Prostate gland (tissue), 2 donors: ENCODE measurements at regions not wholly inside any gene's neighbourhood (a gene's known extent, or its start where the extent isn't known, plus 50 kb on each side); places are given as distances from the start of the nearest gene placed in this dataset.

Experiments used
- DNase-seq: peaks from one replicate; pipeline ENCODE4 v3.0.0-alpha.2; 2019; ENCODE audit warnings: low spot score
- H3K27ac ChIP-seq, 2 donors: fragments of 200-600 bp; sonication (generic); 2 replicates each; pipeline ENCODE4 v1.5.1; 2017 to 2019
- H3K27me3 ChIP-seq: fragments of 200-600 bp; sonication (generic); replicated peaks from 2 replicates; pipeline ENCODE4 v1.5.1; 2019; ENCODE audit not compliant: insufficient read depth
- H3K36me3 ChIP-seq, 2 donors: fragments of 200-600 bp; sonication (generic); 1 replicate in 1 of 2; 2 replicates in 1 of 2; pipeline versions ENCODE4 v1.5.1 to v1.8.1; 2017 to 2019
- H3K4me1 ChIP-seq: fragments of 200-600 bp; sonication (generic); replicated peaks from 2 replicates; pipeline ENCODE4 v1.5.1; 2019
- H3K4me3 ChIP-seq, 2 donors: fragments of 200-600 bp; sonication (generic); 2 replicates each; pipeline ENCODE4 v1.5.1; 2017 to 2019
- H3K9me3 ChIP-seq: fragments of 200-600 bp; sonication (generic); 2 replicates; pipeline ENCODE4 v1.5.1; 2017
- CTCF ChIP-seq, 4 experiments: fragments of 200-600 bp in 2 of 4; fragments of 450-650 bp in 2 of 4; sonication (generic) in 2 of 4; IDR thresholded peaks; 1 replicate in 3 of 4; 2 replicates in 1 of 4; pipeline ENCODE4 v1.5.1; 2016 to 2019; ENCODE audit warnings: antibody characterized with exemption in 4 of 4, mild to moderate bottlenecking in 2 of 4, moderate library complexity in 2 of 4
- POLR2A ChIP-seq: fragments of 450-650 bp; IDR thresholded peaks from one replicate; pipeline ENCODE4 v1.6.1; 2016; ENCODE audit warnings: antibody characterized with exemption, mild to moderate bottlenecking
- POLR2AphosphoS5 ChIP-seq: sonication (generic); formaldehyde crosslinking; IDR thresholded peaks from one replicate; pipeline ENCODE4 v1.6.1; 2017; ENCODE audit warnings: antibody characterized with exemption
- WGBS: methylation state at CpG from one replicate; pipeline ENCODE4 v1.1.5; 2018; 5-methylcytosine and 5-hydroxymethylcytosine counted together
- intact Hi-C: fragments of 100-400 bp; cut with DNase I; formaldehyde crosslinking; loops from one replicate; pipeline ENCODE4 v1.14.2; 2022

GRCh38 chr15:47388299-47388698 is 329.0 kb upstream of the SEMA6D start:
- no peaks in the 10 kb centered on the region for H3K9me3 ChIP-seq
- no peak overlapping the region for H3K4me3 ChIP-seq
- intact Hi-C loops, result no loop called here
- TF ChIP-seq POLR2A, result no peak
- TF ChIP-seq POLR2AphosphoS5, result no peak
- TF ChIP-seq CTCF (IDR thresholded peaks at IDR 0.05), result no peak
- no peaks in the 10 kb centered on the region for H3K27me3 ChIP-seq
- H3K36me3 ChIP-seq, result no peaks in the 10 kb centered on the region
- no peak overlapping the region for H3K27ac ChIP-seq
- H3K4me1 ChIP-seq, result no peaks in the 10 kb centered on the region
- WGBS, result 44% methylated on average over 5 of the region's 5 CpGs
- no peak for DNase-seq

DNA sequence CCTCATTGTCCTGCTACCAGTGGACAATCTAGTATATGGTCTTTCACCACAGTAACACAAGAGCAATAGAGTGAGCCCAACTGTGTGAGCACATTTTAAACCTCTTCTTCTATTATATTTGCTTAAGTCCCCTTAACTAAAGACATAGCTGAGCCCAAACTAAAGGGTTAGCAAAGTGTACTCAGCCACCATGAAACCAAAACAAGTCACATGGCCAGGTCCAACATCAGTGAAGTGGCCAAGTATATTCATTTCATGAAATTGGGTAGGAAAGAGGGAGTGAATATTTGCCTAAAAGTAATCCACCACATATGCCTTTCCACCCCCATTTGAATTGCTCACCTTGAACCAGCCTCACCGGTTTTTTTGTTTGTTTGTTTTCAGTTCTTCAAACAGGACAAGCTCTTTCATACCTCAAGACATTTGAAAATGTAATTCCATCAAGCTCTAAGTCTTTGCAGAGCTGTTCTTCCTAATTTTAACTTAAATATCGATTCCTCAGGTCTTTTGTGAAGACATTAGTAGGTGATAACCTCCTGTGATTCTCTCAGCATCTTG is 327.0 kb upstream of the SEMA6D start:
- 69% methylated on average over 2 of the region's 2 CpGs for WGBS
- no peak overlapping the region for H3K27ac ChIP-seq
- no peak for DNase-seq
- no peaks in the 10 kb centered on the region for H3K36me3 ChIP-seq
- no peaks in the 10 kb centered on the region for H3K27me3 ChIP-seq
- TF ChIP-seq CTCF (IDR thresholded peaks at IDR 0.05), result no peak
- TF ChIP-seq POLR2AphosphoS5, result no peak
- no peak for TF ChIP-seq POLR2A
- H3K4me1 ChIP-seq, result no peaks in the 10 kb centered on the region
- H3K4me3 ChIP-seq, result no peak overlapping the region
- intact Hi-C loops, result no loop called here
- no peaks in the 10 kb centered on the region for H3K9me3 ChIP-seq

DNA sequence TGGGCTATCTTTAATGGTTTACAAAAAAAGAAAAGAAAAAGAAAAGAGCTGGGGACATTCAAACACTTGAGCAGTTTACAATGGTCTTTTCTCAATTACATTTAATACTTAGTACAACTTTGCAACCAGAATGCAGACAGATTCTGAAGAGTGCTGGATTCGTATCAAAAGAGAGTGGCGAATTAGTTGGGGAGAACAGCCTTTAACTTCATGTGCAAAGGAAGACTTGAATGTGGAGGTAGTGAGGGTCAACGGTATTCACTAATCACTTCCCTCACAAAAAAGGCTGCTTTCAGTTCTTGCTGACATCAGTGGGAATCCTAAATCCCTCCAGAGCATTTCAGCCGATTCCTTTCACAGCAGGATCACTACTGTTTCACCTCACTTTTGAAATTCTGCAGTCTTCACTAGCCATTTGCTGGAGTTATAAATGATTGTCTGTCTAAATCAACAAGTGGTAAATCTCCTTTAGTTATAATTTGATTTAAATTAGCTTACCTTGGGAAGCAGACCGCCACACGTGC is 323.0 kb upstream of the SEMA6D start:
- H3K27ac ChIP-seq, result no peak overlapping the region
- intact Hi-C loops, result no loop called here
- H3K4me1 ChIP-seq, result no peaks in the 10 kb centered on the region
- no peak for DNase-seq
- H3K4me3 ChIP-seq, result no peak overlapping the region
- 65% methylated on average over 6 of the region's 6 CpGs for WGBS
- H3K9me3 ChIP-seq, result no peaks in the 10 kb centered on the region
- TF ChIP-seq POLR2A, result no peak
- no peak for TF ChIP-seq CTCF (IDR thresholded peaks at IDR 0.05)
- no peak for TF ChIP-seq POLR2AphosphoS5
- H3K36me3 ChIP-seq, result no peaks in the 10 kb centered on the region
- no peaks in the 10 kb centered on the region for H3K27me3 ChIP-seq

DNA sequence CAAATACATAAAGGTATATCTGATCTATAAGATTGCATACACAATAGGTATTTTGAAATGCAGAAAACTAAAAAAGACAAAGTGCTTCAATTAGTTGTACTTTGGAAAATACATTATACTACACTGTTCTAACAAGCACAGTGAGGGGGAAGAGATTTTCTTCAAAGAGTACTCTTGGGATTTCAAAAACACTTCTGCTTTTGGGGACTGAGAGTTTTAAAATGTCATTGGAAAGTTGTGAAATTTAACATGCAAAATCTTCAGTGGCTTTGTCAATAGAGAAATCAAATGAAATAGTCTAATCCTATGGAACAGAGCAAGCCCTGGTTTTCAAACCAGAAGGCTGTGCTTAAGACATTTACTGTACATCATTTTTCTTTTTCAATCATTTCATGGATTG is 322.2 kb upstream of the SEMA6D start:
- no peak for DNase-seq
- intact Hi-C loops, result no loop called here
- Histone ChIP-seq H3K4me3 (no peak overlapping the region), H3K27me3 (no peaks in the 10 kb centered on the region), H3K9me3 (no peaks in the 10 kb centered on the region), H3K27ac (no peak overlapping the region), H3K4me1 (no peaks in the 10 kb centered on the region), H3K36me3 (no peaks in the 10 kb centered on the region)
- no peak for TF ChIP-seq CTCF (IDR thresholded peaks at IDR 0.05)

DNA sequence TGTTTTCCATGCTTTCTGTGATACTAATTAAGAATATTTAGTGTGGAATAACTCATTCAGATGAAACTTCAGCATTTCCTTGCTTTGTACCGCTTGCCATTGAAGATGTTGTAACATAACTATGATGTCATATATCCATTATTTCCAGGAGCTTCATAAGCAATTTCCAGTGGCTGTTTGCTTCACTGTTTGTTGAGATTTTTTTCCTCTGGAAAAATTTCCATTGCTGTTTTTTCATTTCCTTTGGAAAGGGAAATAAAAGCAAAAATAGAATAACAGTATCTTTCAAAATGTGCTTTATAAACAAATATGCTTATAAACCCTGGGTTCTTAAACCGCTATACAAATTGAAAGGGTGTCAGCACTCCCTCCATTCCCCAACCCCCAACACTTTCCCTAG is 319.6 kb upstream of the SEMA6D start:
- TF ChIP-seq CTCF (IDR thresholded peaks at IDR 0.05) (no peak), POLR2AphosphoS5 (no peak), POLR2A (no peak)

More for the DNA sequence above, 319.6 kb upstream of the SEMA6D start:
- Histone ChIP-seq H3K27ac (no peak overlapping the region), H3K27me3 (no peaks in the 10 kb centered on the region), H3K36me3 (no peaks in the 10 kb centered on the region), H3K9me3 (no peaks in the 10 kb centered on the region), H3K4me3 (no peak overlapping the region), H3K4me1 (no peaks in the 10 kb centered on the region)
- intact Hi-C loops, result no loop called here
- DNase-seq, result no peak
- 72% methylated on average over 2 of the region's 2 CpGs for WGBS
